ENCODE measurements at regions not wholly inside any gene's neighbourhood (a gene's known extent, or its start where the extent isn't known, plus 50 kb on each side); places are given as distances from the start of the nearest gene placed in this dataset.

GRCh38 chr19:34851277-34851804 lies 75.4 kb upstream of the ZNF30 start:
- TF ChIP-seq, protein P1, sequence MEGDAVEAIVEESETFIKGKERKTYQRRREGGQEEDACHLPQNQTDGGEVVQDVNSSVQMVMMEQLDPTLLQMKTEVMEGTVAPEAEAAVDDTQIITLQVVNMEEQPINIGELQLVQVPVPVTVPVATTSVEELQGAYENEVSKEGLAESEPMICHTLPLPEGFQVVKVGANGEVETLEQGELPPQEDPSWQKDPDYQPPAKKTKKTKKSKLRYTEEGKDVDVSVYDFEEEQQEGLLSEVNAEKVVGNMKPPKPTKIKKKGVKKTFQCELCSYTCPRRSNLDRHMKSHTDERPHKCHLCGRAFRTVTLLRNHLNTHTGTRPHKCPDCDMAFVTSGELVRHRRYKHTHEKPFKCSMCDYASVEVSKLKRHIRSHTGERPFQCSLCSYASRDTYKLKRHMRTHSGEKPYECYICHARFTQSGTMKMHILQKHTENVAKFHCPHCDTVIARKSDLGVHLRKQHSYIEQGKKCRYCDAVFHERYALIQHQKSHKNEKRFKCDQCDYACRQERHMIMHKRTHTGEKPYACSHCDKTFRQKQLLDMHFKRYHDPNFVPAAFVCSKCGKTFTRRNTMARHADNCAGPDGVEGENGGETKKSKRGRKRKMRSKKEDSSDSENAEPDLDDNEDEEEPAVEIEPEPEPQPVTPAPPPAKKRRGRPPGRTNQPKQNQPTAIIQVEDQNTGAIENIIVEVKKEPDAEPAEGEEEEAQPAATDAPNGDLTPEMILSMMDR (IDR thresholded peaks at IDR 0.05; ENCODE audit: low read depth, low read length) = no peak
- in situ Hi-C loops (cut with HindIII; ENCODE audit: low sequenced_read_pairs) = no loop called here

GRCh38 chr19:34847393-34847792 lies 74.4 kb upstream of the ZNF599 start:
- no peak overlapping the region for H3K4me3 ChIP-seq (ENCODE audit: low read depth, low read length)
- in situ Hi-C loops (cut with HindIII; ENCODE audit: low sequenced_read_pairs) = no loop called here
- DNase-seq (ENCODE audit: low read depth, low spot score) = no peak
- TF ChIP-seq, protein P1 (IDR thresholded peaks at IDR 0.05; ENCODE audit: low read depth, low read length) = no peak

More at GRCh38 chr19:34851277-34851804, 75.4 kb upstream of the ZNF30 start:
- DNase-seq (ENCODE audit: low read depth, low spot score) = no peak
- no peak overlapping the region for H3K4me3 ChIP-seq (ENCODE audit: low read depth, low read length)

DNA sequence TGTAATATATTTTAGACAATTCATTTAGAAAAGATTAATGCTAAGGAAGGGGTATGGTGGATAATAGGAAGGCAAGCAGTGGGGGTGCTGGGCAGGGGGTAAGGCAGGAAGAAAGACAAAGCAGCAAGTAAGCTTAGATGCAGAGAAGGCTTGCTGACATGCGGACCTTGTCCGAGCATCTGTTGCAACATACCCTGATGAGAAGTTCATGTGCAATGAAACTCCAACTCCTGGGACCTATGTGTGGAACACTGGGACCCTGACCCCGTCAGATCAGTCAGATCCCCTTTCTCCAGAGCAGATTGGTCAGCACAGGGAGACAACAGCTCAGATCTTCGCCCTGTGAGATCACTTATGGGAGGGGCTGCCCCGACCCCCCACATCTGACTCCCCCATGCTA lies 71.3 kb upstream of the ZNF599 start:
- in situ Hi-C loops (cut with HindIII; ENCODE audit: low sequenced_read_pairs) = no loop called here
- DNase-seq (ENCODE audit: low read depth, low spot score) = no peak
- TF ChIP-seq, protein P1 (IDR thresholded peaks at IDR 0.05; ENCODE audit: low read depth, low read length) = no peak
- H3K4me3 ChIP-seq (ENCODE audit: low read depth, low read length) = no peak overlapping the region

DNA sequence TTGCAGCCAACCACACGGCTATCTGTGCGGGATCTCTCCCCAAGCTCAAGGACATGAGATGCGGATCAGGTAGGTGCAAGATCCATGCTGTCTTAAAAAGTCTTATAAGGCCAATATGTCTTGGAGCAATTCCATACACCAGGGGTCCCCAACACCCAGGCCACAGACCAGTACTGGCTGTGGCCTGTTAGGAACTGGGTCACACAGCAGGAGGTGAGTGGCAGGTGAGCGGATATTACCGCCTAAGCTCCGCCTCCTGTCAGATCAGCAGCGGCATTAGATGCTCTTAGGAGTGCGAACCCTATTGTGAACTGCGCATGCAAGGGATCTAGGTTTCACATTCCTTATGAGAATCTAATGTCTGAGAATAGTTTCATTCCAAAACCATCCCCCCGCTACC lies 68.8 kb upstream of the ZNF599 start:
- TF ChIP-seq, protein P1 (IDR thresholded peaks at IDR 0.05; ENCODE audit: low read depth, low read length) = no peak
- no peak for DNase-seq (ENCODE audit: low read depth, low spot score)
- in situ Hi-C loops (cut with HindIII; ENCODE audit: low sequenced_read_pairs) = no loop called here
- no peak overlapping the region for H3K4me3 ChIP-seq (ENCODE audit: low read depth, low read length)

DNA sequence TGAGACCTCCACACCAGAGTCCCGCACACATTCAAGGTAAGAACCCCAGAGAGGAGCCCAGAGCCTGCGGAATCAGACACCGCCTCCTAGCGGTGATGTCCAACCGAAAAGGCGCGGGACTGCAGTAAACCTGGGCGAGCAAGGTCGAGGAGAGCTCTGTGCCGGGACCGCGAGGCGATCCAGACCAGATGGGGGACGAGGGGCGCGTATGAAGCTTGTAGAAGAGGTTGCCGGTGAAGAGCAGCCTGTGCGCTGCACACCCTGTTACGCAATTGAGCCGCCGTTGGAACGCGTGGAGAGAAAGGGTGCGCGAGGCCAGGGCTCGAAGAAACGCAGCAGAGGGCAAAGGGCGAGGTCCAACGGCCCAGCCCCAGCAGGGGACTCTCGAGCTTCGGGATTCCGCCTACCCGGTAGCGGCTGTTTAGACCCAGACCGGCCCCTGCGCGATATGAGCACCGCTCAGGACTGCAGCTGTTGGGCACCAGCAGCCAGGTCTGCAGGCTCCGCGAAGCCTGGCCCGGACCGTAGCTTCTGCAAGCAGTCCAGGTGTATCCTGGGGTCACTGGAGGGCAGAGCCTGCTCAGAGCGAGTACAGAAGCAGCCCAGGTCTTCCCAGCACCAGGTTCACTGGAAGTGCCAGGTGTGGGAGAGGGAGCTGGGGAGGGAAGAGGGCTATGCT lies 65.9 kb upstream of the ZNF599 start:
- no peak overlapping the region for H3K4me3 ChIP-seq (ENCODE audit: low read depth, low read length)
- in situ Hi-C loops (cut with HindIII; ENCODE audit: low sequenced_read_pairs) = no loop called here
- TF ChIP-seq, protein P1 (IDR thresholded peaks at IDR 0.05; ENCODE audit: low read depth, low read length) = peak; percentile 31
- DNase-seq (ENCODE audit: low read depth, low spot score) = no peak

- no peak overlapping the region for H3K4me3 ChIP-seq (ENCODE audit: low read depth, low read length)
- TF ChIP-seq, protein P1 (IDR thresholded peaks at IDR 0.05; ENCODE audit: low read depth, low read length) = peak; percentile 9
- DNase-seq (ENCODE audit: low read depth, low spot score) = no peak
- in situ Hi-C loops (cut with HindIII; ENCODE audit: low sequenced_read_pairs) = no loop called here
These were observed 65.2 kb upstream of the ZNF599 start for GRCh38 chr19:34838248-34838647.
